CD14-positive monocyte (primary cell): ENCODE measurements at regions not wholly inside any gene's neighbourhood (a gene's known extent, or its start where the extent isn't known, plus 50 kb on each side); places are given as distances from the start of the nearest gene placed in this dataset.

ENCODE experiments used
- DNase-seq, 3 donors: peaks; one replicate each; pipeline ENCODE4 v3.0.0-alpha.2; 2011 to 2022
- H2AFZ ChIP-seq: 2 replicates; pipeline ENCODE4 v1.6.0; 2012; ENCODE audit warnings: mild to moderate bottlenecking, low read depth, low read length, inconsistent platforms; ENCODE audit not compliant: insufficient read depth, poor library complexity, severe bottlenecking
- H3K27ac ChIP-seq, 2 donors: 1 replicate in 1 of 2; 2 replicates in 1 of 2; pipeline ENCODE4 v1.5.1; 2012 to 2013; ENCODE audit warnings: low read length in 2 of 2, control low read depth in 1 of 2, inconsistent platforms in 1 of 2, low read depth in 1 of 2, mild to moderate bottlenecking in 1 of 2
- H3K27me3 ChIP-seq, 2 donors: one replicate each; pipeline versions ENCODE4 v1.6.0 to v1.6.1; 2011 to 2013; ENCODE audit warnings: low read length in 2 of 2; ENCODE audit not compliant: control insufficient read depth in 2 of 2, insufficient read depth in 2 of 2
- H3K36me3 ChIP-seq, 2 donors: replicated peaks in 1 of 2; 1 replicate in 1 of 2; 2 replicates in 1 of 2; pipeline versions ENCODE4 v1.5.1 to v1.6.1; 2012 to 2013; ENCODE audit warnings: low read length in 2 of 2, control low read depth in 1 of 2, inconsistent platforms in 1 of 2, mild to moderate bottlenecking in 1 of 2; ENCODE audit not compliant: insufficient read depth in 2 of 2, control insufficient read depth in 1 of 2
- H3K4me1 ChIP-seq, 2 donors: 1 replicate in 1 of 2; 2 replicates in 1 of 2; pipeline versions ENCODE4 v1.5.1 to v1.6.1; 2012 to 2013; ENCODE audit warnings: low read length in 2 of 2, control low read depth in 1 of 2, inconsistent platforms in 1 of 2, mild to moderate bottlenecking in 1 of 2, moderate library complexity in 1 of 2; ENCODE audit not compliant: insufficient read depth in 2 of 2, control insufficient read depth in 1 of 2
- H3K4me2 ChIP-seq: replicated peaks from 2 replicates; pipeline ENCODE3; 2012; ENCODE audit warnings: low read length, moderate library complexity, mild to moderate bottlenecking; ENCODE audit not compliant: poor library complexity, severe bottlenecking; ENCODE audit errors: extremely low read depth
- H3K4me3 ChIP-seq, 3 experiments: fragments of 200-600 bp in 1 of 3; sonication (generic) in 1 of 3; replicated peaks in 1 of 3; 1 replicate in 2 of 3; 2 replicates in 1 of 3; pipeline ENCODE4 v1.5.1; 2011 to 2013; ENCODE audit warnings: low read length in 3 of 3, mild to moderate bottlenecking in 3 of 3, control low read depth in 2 of 3, low read depth in 2 of 3, inconsistent platforms in 1 of 3, moderate library complexity in 1 of 3
- H3K79me2 ChIP-seq: 2 replicates; pipeline ENCODE4 v1.6.0; 2012; ENCODE audit warnings: mild to moderate bottlenecking, control low read depth, inconsistent platforms, low read length, moderate library complexity; ENCODE audit not compliant: insufficient read depth
- H3K9ac ChIP-seq: 2 replicates; pipeline ENCODE4 v1.6.0; 2017; ENCODE audit warnings: low read length, mild to moderate bottlenecking; ENCODE audit not compliant: insufficient read depth, poor library complexity, severe bottlenecking
- H3K9me3 ChIP-seq, 2 donors: replicated peaks in 1 of 2; 1 replicate in 1 of 2; 2 replicates in 1 of 2; pipeline versions ENCODE4 v1.5.1 to v1.6.1; 2012 to 2013; ENCODE audit warnings: low read length in 2 of 2, control low read depth in 1 of 2; ENCODE audit not compliant: control insufficient read depth in 1 of 2, insufficient read depth in 1 of 2
- H4K20me1 ChIP-seq: 2 replicates; pipeline ENCODE4 v1.6.0; 2012; ENCODE audit warnings: mild to moderate bottlenecking, low read length, control low read depth, moderate library complexity; ENCODE audit not compliant: insufficient read depth
- H3K27ac Mint-ChIP-seq, 7 donors: one replicate each; pipeline ENCODE4 v1.8.0; 2020; ENCODE audit warnings: mild to moderate bottlenecking in 7 of 7, mixed read lengths in 7 of 7, moderate library complexity in 6 of 7, inconsistent platforms in 2 of 7
- H3K27me3 Mint-ChIP-seq, 3 donors: one replicate each; pipeline ENCODE4 v1.8.0; 2021 to 2022; ENCODE audit warnings: low read depth in 3 of 3, mild to moderate bottlenecking in 3 of 3, mixed read lengths in 3 of 3, moderate library complexity in 3 of 3, inconsistent platforms in 1 of 3
- H3K36me3 Mint-ChIP-seq, 2 donors: one replicate each; pipeline ENCODE4 v1.8.0; 2020; ENCODE audit warnings: mixed read lengths in 2 of 2, inconsistent platforms in 1 of 2, mild to moderate bottlenecking in 1 of 2
- H3K4me1 Mint-ChIP-seq: one replicate; pipeline ENCODE4 v1.8.0; 2020; ENCODE audit warnings: mild to moderate bottlenecking, mixed read lengths
- H3K4me3 Mint-ChIP-seq, 2 donors: one replicate each; pipeline ENCODE4 v1.8.0; 2020; ENCODE audit warnings: mild to moderate bottlenecking in 2 of 2, mixed read lengths in 2 of 2, moderate library complexity in 1 of 2
- H3K9me3 Mint-ChIP-seq, 7 donors: one replicate each; pipeline ENCODE4 v1.8.0; 2020 to 2022; ENCODE audit warnings: mixed read lengths in 7 of 7, mild to moderate bottlenecking in 6 of 7, moderate library complexity in 6 of 7, inconsistent platforms in 2 of 7
- WGBS: methylation state at CpG from one replicate; pipeline ENCODE4 v1.1.5; 2013; ENCODE audit warnings: missing lambda C conversion rate; ENCODE audit not compliant: insufficient coverage; 5-methylcytosine and 5-hydroxymethylcytosine counted together
- intact Hi-C, 2 donors: fragments of 100-400 bp; cut with micrococcal nuclease; formaldehyde crosslinking; loops; one replicate each; pipeline versions ENCODE4 v1.15.0 to v1.15.1; 2023
- TF ChIP-seq, protein P1 (sequence below): fragments of 200-600 bp; IDR thresholded peaks from one replicate; pipeline ENCODE4 v1.8.0; 2022; ENCODE audit warnings: antibody characterized with exemption, mild to moderate bottlenecking

DNA sequence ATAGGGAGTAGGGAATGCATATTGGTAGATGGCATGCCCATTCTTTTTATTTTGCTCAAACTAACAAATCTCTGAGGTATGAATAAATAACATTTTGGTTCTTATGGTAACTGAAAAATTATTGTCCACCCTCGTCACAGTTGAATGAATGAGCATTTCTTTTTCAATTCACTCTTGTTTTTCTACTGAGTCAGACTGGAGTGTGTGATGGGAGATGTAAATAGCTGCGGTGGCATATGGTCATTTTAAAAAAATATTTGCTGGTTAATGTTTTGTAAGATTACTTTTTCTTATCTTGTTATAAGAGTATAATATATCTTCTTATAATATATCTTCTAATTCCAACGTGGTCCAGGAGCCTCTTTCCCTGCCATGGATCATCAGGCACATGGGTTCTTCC is 586.5 kb downstream of the SLITRK5 start:
- Mint-ChIP-seq H3K27ac (no peak overlapping the region), H3K36me3 (no peaks in the 10 kb centered on the region), H3K27me3 (no peaks in the 10 kb centered on the region), H3K4me1 (no peaks in the 10 kb centered on the region), H3K4me3 (no peak overlapping the region), H3K9me3 (peaks cover 0 to 5% (median 5%) of the 10 kb centered on the region in 7 donors)
- Histone ChIP-seq H2AFZ (no peak overlapping the region), H3K36me3 (no peaks in the 10 kb centered on the region), H3K4me3 (no peak overlapping the region), H3K9me3 (no peaks in the 10 kb centered on the region), H3K4me2 (no peak overlapping the region), H4K20me1 (no peaks in the 10 kb centered on the region), H3K27me3 (no peaks in the 10 kb centered on the region), H3K79me2 (no peaks in the 10 kb centered on the region), H3K27ac (no peak overlapping the region), H3K4me1 (no peaks in the 10 kb centered on the region), H3K9ac (no peak overlapping the region)
- no peak for DNase-seq
- TF ChIP-seq, protein P1, sequence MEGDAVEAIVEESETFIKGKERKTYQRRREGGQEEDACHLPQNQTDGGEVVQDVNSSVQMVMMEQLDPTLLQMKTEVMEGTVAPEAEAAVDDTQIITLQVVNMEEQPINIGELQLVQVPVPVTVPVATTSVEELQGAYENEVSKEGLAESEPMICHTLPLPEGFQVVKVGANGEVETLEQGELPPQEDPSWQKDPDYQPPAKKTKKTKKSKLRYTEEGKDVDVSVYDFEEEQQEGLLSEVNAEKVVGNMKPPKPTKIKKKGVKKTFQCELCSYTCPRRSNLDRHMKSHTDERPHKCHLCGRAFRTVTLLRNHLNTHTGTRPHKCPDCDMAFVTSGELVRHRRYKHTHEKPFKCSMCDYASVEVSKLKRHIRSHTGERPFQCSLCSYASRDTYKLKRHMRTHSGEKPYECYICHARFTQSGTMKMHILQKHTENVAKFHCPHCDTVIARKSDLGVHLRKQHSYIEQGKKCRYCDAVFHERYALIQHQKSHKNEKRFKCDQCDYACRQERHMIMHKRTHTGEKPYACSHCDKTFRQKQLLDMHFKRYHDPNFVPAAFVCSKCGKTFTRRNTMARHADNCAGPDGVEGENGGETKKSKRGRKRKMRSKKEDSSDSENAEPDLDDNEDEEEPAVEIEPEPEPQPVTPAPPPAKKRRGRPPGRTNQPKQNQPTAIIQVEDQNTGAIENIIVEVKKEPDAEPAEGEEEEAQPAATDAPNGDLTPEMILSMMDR: no peak
- intact Hi-C loops: no loop called here
- WGBS: no CpG with 5 or more reads among the region's 3 CpGs

DNA sequence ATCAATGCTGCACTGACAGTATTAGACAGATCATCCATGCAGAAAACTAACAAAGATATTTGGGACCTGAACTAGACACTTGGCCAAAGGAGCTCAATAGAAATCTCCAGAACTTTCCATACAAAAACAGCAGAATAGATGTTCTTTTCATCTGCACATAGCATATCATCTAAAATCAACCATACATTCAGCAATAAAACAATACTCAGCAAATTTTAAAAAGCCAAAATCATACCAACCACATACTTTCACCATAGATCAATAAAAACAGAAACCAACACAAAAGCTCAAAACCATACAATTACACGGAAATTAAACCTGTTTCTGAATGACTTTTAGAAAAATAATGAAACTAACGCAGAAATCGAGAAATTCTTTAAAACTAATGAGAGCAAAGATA is 592.6 kb downstream of the SLITRK5 start:
- WGBS: no CpG with 5 or more reads among the region's 3 CpGs
- Mint-ChIP-seq H3K27ac (no peak overlapping the region), H3K4me3 (no peak overlapping the region), H3K4me1 (no peaks in the 10 kb centered on the region), H3K9me3 (peaks cover 0 to 5% (median 1%) of the 10 kb centered on the region in 7 donors), H3K27me3 (no peaks in the 10 kb centered on the region), H3K36me3 (no peaks in the 10 kb centered on the region)
- Histone ChIP-seq H3K9me3 (no peaks in the 10 kb centered on the region), H3K36me3 (no peaks in the 10 kb centered on the region), H3K27me3 (no peaks in the 10 kb centered on the region), H3K9ac (no peak overlapping the region), H3K4me2 (no peak overlapping the region), H3K27ac (no peak overlapping the region), H3K4me3 (no peak overlapping the region), H3K4me1 (no peaks in the 10 kb centered on the region), H2AFZ (no peak overlapping the region), H4K20me1 (no peaks in the 10 kb centered on the region), H3K79me2 (no peaks in the 10 kb centered on the region)
- intact Hi-C loops: no loop called here
- TF ChIP-seq, protein P1: no peak
- DNase-seq: no peak
